PC-9 (cell line): ENCODE measurements at regions not wholly inside any gene's neighbourhood (a gene's known extent, or its start where the extent isn't known, plus 50 kb on each side); places are given as distances from the start of the nearest gene placed in this dataset.

Experiments
- BruUV-seq: library from RNA; stranded (reverse); fragments of 400-500 nt; replicated peaks from 2 replicates; lab custom pipeline; 2021; lab: Mats Ljungman, UMichigan
- CTCF ChIA-PET: fragments of 300-600 bp; sonication (Branson Sonifier 250); formaldehyde crosslinking; loops from one replicate; lab custom pipeline; 2022; ENCODE audit warnings: antibody characterized with exemption; lab: Charles Lee
- POLR2A ChIA-PET: fragments of 300-600 bp; sonication (Branson Sonifier 250); formaldehyde crosslinking; loops from one replicate; lab custom pipeline; 2022; ENCODE audit warnings: antibody characterized with exemption; ENCODE audit not compliant: unreplicated experiment; lab: Charles Lee
- DNase-seq, 2 experiments: peaks; one replicate each; pipeline versions ENCODE4 v3.0.0 to v3.0.0-alpha.2; 2015 to 2022; ENCODE audit warnings: mixed read lengths in 1 of 2
- H2AFZ ChIP-seq: fragments of 200-600 bp; sonication (generic); 2 replicates; pipeline ENCODE4 v1.8.1; 2017; ENCODE audit warnings: antibody characterized with exemption
- H3F3A ChIP-seq: fragments of 200-600 bp; sonication (generic); 2 replicates; pipeline ENCODE4 v1.8.1; 2017; ENCODE audit warnings: antibody characterized with exemption, mild to moderate bottlenecking, low read depth; ENCODE audit not compliant: insufficient read depth
- H3K27ac ChIP-seq: fragments of 200-600 bp; sonication (generic); 2 replicates; pipeline ENCODE4 v1.6.1; 2016; ENCODE audit warnings: mixed run types
- H3K27me3 ChIP-seq: fragments of 200-600 bp; sonication (generic); 2 replicates; pipeline ENCODE4 v1.6.1; 2016; ENCODE audit warnings: low read depth, mixed run types; ENCODE audit not compliant: insufficient read depth
- H3K36me3 ChIP-seq: fragments of 200-600 bp; sonication (generic); 2 replicates; pipeline ENCODE4 v1.6.1; 2016; ENCODE audit warnings: low read depth, mixed run types
- H3K4me1 ChIP-seq: fragments of 200-600 bp; sonication (generic); replicated peaks from 2 replicates; pipeline ENCODE4 v1.6.1; 2016; ENCODE audit warnings: mixed run types; ENCODE audit not compliant: insufficient read depth
- H3K4me2 ChIP-seq: fragments of 200-600 bp; sonication (generic); 2 replicates; pipeline ENCODE4 v1.6.1; 2017; ENCODE audit warnings: mixed run types
- H3K4me3 ChIP-seq: fragments of 200-600 bp; sonication (generic); 2 replicates; pipeline ENCODE4 v1.6.1; 2016; ENCODE audit warnings: mixed run types
- H3K79me2 ChIP-seq: fragments of 200-600 bp; sonication (generic); 2 replicates; pipeline ENCODE4 v1.6.1; 2017; ENCODE audit warnings: low read depth, mixed run types
- H3K9me2 ChIP-seq: fragments of 200-600 bp; sonication (generic); 2 replicates; pipeline ENCODE4 v1.8.1; 2017; ENCODE audit warnings: mild to moderate bottlenecking; ENCODE audit not compliant: insufficient read depth
- H3K9me3 ChIP-seq: fragments of 200-600 bp; sonication (generic); 2 replicates; pipeline ENCODE4 v1.8.1; 2016; ENCODE audit warnings: low read depth; ENCODE audit not compliant: insufficient read depth
- H4K20me1 ChIP-seq: fragments of 200-600 bp; sonication (generic); 2 replicates; pipeline ENCODE4 v1.8.1; 2017; ENCODE audit not compliant: insufficient read depth
- EZH2 ChIP-seq: fragments of 200-600 bp; sonication (generic); IDR thresholded peaks from 2 replicates; pipeline ENCODE4 v1.8.0; 2017; ENCODE audit warnings: antibody characterized with exemption, low read depth
- intact Hi-C: fragments of 100-400 bp; cut with micrococcal nuclease; formaldehyde crosslinking; loops from one replicate; pipeline ENCODE4 v1.10.0; 2022; ENCODE audit not compliant: unreplicated experiment
- TF ChIP-seq, protein P1 (sequence below): fragments of 200-600 bp; sonication (generic); conservative IDR thresholded peaks from 2 replicates; pipeline ENCODE4 v1.6.1; 2017; ENCODE audit warnings: mixed run types, antibody characterized with exemption, mild to moderate bottlenecking, moderate library complexity

DNA sequence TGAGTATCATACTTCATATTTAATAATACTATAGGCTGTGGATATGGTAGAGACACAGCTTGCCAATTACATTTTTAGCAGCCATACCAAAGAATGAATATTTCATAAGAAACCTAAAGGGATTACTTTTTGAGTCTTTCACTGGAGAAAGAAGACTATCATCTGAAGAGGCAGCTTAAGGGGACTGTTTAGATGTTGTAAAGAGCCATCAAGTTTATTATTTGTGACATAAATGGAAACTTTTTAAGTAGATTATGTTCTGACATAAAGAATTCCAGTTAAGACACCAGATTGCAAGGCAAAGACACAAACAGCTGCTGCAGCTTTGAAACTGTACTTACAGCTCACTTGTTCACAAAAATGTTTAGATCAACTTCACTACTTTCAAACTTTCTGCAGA is 429.4 kb downstream of the TFAP2A start:
- ChIA-PET POLR2A (no interaction called here), CTCF (no interaction called here)
- Histone ChIP-seq H3K79me2 (no peaks in the 10 kb centered on the region), H3K9me3 (no peaks in the 10 kb centered on the region), H3F3A (no peaks in the 10 kb centered on the region), H3K4me1 (no peaks in the 10 kb centered on the region), H3K36me3 (no peaks in the 10 kb centered on the region), H3K27me3 (no peaks in the 10 kb centered on the region), H3K9me2 (no peaks in the 10 kb centered on the region), H2AFZ (no peak overlapping the region), H4K20me1 (no peaks in the 10 kb centered on the region), H3K27ac (no peak overlapping the region), H3K4me2 (no peak overlapping the region), H3K4me3 (no peak overlapping the region)
- intact Hi-C loops, result no loop called here
- DNase-seq, result no peak
- TF ChIP-seq, protein P1, sequence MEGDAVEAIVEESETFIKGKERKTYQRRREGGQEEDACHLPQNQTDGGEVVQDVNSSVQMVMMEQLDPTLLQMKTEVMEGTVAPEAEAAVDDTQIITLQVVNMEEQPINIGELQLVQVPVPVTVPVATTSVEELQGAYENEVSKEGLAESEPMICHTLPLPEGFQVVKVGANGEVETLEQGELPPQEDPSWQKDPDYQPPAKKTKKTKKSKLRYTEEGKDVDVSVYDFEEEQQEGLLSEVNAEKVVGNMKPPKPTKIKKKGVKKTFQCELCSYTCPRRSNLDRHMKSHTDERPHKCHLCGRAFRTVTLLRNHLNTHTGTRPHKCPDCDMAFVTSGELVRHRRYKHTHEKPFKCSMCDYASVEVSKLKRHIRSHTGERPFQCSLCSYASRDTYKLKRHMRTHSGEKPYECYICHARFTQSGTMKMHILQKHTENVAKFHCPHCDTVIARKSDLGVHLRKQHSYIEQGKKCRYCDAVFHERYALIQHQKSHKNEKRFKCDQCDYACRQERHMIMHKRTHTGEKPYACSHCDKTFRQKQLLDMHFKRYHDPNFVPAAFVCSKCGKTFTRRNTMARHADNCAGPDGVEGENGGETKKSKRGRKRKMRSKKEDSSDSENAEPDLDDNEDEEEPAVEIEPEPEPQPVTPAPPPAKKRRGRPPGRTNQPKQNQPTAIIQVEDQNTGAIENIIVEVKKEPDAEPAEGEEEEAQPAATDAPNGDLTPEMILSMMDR, result no peak
- no peak for TF ChIP-seq EZH2
- no TSS peak for BruUV-seq

- H3K79me2 ChIP-seq, result no peaks in the 10 kb centered on the region
- no peak overlapping the region for H3K4me3 ChIP-seq
- no peaks in the 10 kb centered on the region for H3K27me3 ChIP-seq
- no peak for TF ChIP-seq EZH2
- TF ChIP-seq, protein P1, result no peak
- H4K20me1 ChIP-seq, result no peaks in the 10 kb centered on the region
- H3K9me3 ChIP-seq, result no peaks in the 10 kb centered on the region
- H3K4me1 ChIP-seq, result no peaks in the 10 kb centered on the region
- ChIA-PET CTCF (interaction anchor here (0.6 kb wide), 1 partner anchor 410 kb away, joined by 12 read pairs; no protein-coding TSS in a partner anchor), POLR2A (no interaction called here)
- no TSS peak for BruUV-seq
- no peaks in the 10 kb centered on the region for H3K9me2 ChIP-seq
- H3K27ac ChIP-seq, result no peak overlapping the region
- no peaks in the 10 kb centered on the region for H3K36me3 ChIP-seq
- no peak for DNase-seq
- no peak overlapping the region for H3K4me2 ChIP-seq
- H3F3A ChIP-seq, result no peaks in the 10 kb centered on the region
- intact Hi-C loops, result no loop called here
- no peak overlapping the region for H2AFZ ChIP-seq
Observed at GRCh38 chr6:9984607-9985006, 430.3 kb downstream of the TFAP2A start.

GRCh38 chr6:9983168-9983567 is 431.7 kb downstream of the TFAP2A start:
- BruUV-seq, result no TSS peak
- H3K9me2 ChIP-seq, result no peaks in the 10 kb centered on the region
- H2AFZ ChIP-seq, result no peak overlapping the region
- no peaks in the 10 kb centered on the region for H3K4me1 ChIP-seq
- H4K20me1 ChIP-seq, result no peaks in the 10 kb centered on the region
- no peak overlapping the region for H3K27ac ChIP-seq
- TF ChIP-seq, protein P1, result no peak
- no peak for TF ChIP-seq EZH2
- ChIA-PET CTCF (no interaction called here), POLR2A (no interaction called here)
- no peak overlapping the region for H3K4me3 ChIP-seq
- DNase-seq, result no peak
- H3K27me3 ChIP-seq, result no peaks in the 10 kb centered on the region
- no peaks in the 10 kb centered on the region for H3K9me3 ChIP-seq
- no peak overlapping the region for H3K4me2 ChIP-seq
- intact Hi-C loops, result no loop called here
- no peaks in the 10 kb centered on the region for H3F3A ChIP-seq
- H3K79me2 ChIP-seq, result no peaks in the 10 kb centered on the region
- no peaks in the 10 kb centered on the region for H3K36me3 ChIP-seq
